Gastroesophageal sphincter (tissue), 4 donors: ENCODE measurements at regions not wholly inside any gene's neighbourhood (a gene's known extent, or its start where the extent isn't known, plus 50 kb on each side); places are given as distances from the start of the nearest gene placed in this dataset.

Experiments used
- ATAC-seq: fragments of 150-250 bp; one replicate; pipeline ENCODE4 v1.9.1; 2016; ENCODE audit warnings: mild to moderate bottlenecking, moderate library complexity
- H3K27ac ChIP-seq, 4 donors: fragments of 200-600 bp; sonication (generic) in 3 of 4; 1 replicate in 3 of 4; 2 replicates in 1 of 4; pipeline ENCODE4 v1.5.1; 2016 to 2019
- H3K27me3 ChIP-seq: fragments of 200-600 bp; sonication (generic); one replicate; pipeline ENCODE4 v1.5.1; 2019
- H3K36me3 ChIP-seq, 2 donors: fragments of 200-600 bp; sonication (generic); one replicate each; pipeline ENCODE4 v1.5.1; 2019; ENCODE audit warnings: control low read depth in 1 of 2
- H3K4me1 ChIP-seq, 3 donors: fragments of 200-600 bp; sonication (generic); 1 replicate in 2 of 3; 2 replicates in 1 of 3; pipeline ENCODE4 v1.5.1; 2016 to 2019; ENCODE audit warnings: control low read depth in 2 of 3
- H3K4me3 ChIP-seq, 2 donors: fragments of 200-600 bp; sonication (generic); one replicate each; pipeline ENCODE4 v1.5.1; 2019; ENCODE audit warnings: mild to moderate bottlenecking in 1 of 2, moderate library complexity in 1 of 2
- H3K9me3 ChIP-seq, 3 donors: fragments of 200-600 bp; sonication (generic); one replicate each; pipeline ENCODE4 v1.5.1; 2017 to 2019; ENCODE audit warnings: control low read depth in 2 of 3
- EP300 ChIP-seq: sonication (generic); formaldehyde crosslinking; IDR thresholded peaks from one replicate; pipeline ENCODE4 v1.6.1; 2017; ENCODE audit warnings: antibody characterized with exemption, mild to moderate bottlenecking
- POLR2A ChIP-seq, 2 donors: fragments of 450-650 bp; IDR thresholded peaks; one replicate each; pipeline ENCODE4 v1.6.1; 2017; ENCODE audit warnings: antibody characterized with exemption in 2 of 2, mild to moderate bottlenecking in 2 of 2, moderate library complexity in 1 of 2
- POLR2AphosphoS5 ChIP-seq: sonication (generic); formaldehyde crosslinking; IDR thresholded peaks from one replicate; pipeline ENCODE4 v1.6.1; 2017; ENCODE audit warnings: antibody characterized with exemption
- WGBS, 2 donors: methylation state at CpG; one replicate each; pipeline ENCODE4 v1.1.5; 2018; ENCODE audit warnings: low coverage in 1 of 2; 5-methylcytosine and 5-hydroxymethylcytosine counted together
- TF ChIP-seq, protein P1 (sequence below), 4 experiments: fragments of 200-600 bp in 2 of 4; fragments of 450-650 bp in 2 of 4; sonication (generic) in 1 of 4; IDR thresholded peaks; one replicate each; pipeline ENCODE4 v1.5.1; 2017 to 2019; ENCODE audit warnings: antibody characterized with exemption in 4 of 4, mild to moderate bottlenecking in 2 of 4, moderate library complexity in 2 of 4

DNA sequence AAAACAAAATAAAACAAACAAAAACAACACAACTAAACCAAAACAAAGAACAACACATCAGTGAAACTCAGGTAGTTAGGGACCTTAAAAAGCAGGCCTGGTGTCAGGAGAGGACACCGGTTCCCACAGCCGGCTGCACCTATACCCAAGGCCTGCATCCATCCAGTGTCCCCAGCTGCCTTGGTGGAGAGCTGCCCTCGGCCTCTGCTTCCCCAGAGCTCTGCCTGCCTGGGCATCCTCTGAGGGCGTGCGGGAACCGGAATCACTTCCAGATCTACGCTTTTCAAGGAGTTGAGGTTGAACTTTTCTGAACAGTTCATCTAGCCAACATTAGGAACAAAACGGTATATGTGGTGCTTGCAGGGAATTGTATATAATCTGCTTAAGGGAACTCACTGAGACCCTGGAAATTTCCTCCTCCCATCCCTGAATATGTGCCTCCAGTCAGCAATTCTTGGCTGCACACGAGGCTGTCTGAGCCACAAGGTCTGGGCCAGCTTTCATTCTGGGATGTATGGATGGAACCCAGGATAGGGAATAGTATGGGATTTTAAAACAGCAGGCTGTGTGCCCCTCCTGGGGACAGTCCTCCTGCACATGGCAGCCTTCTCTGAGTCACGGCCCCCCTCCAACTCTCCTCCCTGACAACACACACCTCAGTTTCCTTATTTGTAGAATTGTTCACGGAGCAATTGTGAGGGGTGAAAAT, 319.0 kb upstream of the RTL1 start:
- no peak for ATAC-seq
- TF ChIP-seq, protein P1, sequence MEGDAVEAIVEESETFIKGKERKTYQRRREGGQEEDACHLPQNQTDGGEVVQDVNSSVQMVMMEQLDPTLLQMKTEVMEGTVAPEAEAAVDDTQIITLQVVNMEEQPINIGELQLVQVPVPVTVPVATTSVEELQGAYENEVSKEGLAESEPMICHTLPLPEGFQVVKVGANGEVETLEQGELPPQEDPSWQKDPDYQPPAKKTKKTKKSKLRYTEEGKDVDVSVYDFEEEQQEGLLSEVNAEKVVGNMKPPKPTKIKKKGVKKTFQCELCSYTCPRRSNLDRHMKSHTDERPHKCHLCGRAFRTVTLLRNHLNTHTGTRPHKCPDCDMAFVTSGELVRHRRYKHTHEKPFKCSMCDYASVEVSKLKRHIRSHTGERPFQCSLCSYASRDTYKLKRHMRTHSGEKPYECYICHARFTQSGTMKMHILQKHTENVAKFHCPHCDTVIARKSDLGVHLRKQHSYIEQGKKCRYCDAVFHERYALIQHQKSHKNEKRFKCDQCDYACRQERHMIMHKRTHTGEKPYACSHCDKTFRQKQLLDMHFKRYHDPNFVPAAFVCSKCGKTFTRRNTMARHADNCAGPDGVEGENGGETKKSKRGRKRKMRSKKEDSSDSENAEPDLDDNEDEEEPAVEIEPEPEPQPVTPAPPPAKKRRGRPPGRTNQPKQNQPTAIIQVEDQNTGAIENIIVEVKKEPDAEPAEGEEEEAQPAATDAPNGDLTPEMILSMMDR (IDR thresholded peaks at IDR 0.05), result no peak
- no peak for TF ChIP-seq POLR2A (IDR thresholded peaks at IDR 0.05)
- no peak for TF ChIP-seq EP300
- TF ChIP-seq POLR2AphosphoS5, result no peak
- 71 to 78% methylated on average over 3 to 7 of the region's 11 CpGs for WGBS, 2 donors
- peaks cover 0 to 7% (median 0%) of the 10 kb centered on the region in 3 donors for H3K9me3 ChIP-seq
- H3K4me1 ChIP-seq, result no peaks in the 10 kb centered on the region
- no peaks in the 10 kb centered on the region for H3K36me3 ChIP-seq
- no peaks in the 10 kb centered on the region for H3K27me3 ChIP-seq
- no peak overlapping the region for H3K27ac ChIP-seq
- no peak overlapping the region for H3K4me3 ChIP-seq

DNA sequence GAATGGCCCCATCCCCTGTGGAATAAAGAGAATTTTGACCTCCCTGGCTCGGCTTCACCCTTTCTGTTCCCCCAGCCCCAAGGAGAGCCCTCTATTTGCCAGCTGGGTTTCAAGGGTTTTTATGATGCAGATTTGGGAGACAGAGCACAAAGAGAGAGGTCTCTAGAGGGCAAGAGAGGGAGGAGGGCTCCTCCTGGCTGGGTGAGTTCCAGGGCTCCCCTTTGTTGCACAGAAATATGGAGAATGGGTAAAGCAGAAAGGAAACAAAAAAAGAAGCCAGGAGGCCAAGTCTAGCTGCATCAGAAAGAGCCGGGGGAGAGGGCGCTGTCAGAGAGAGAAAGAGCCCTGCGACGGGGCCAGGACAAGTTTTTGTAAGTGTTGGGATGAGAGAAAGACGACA, 319.6 kb upstream of the RTL1 start:
- H3K9me3 ChIP-seq, result peaks cover 0 to 7% (median 0%) of the 10 kb centered on the region in 3 donors
- ATAC-seq, result no peak

DNA sequence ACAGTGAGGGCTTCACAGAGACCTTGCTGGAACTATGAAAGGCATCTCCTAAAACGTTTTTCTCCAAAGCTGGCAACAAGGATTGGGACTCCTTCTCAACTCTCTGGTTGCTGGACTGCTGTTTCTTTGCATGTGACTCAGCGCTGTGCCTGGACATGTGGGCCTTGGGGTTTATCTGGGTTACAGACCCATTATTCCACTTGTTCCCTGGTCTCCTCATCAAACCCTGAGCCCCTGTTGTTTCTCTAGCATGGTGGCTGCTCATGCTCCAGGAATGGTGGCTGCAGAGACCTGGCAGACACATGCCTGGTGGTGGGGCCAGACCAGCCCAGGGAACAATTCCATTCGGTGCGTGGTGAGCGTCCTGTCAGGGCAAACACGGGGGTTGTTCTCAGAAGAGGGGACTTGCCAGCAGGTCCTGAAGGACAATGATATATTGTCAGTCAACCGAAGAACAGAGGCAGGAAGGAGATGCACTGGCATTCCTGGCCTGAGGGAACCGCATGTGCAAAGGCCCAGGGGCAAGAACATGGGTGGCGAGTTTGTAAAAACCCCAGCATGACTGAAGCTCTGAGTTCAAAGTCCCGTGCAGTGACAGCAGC, 320.1 kb upstream of the RTL1 start:
- no peak overlapping the region for H3K27ac ChIP-seq
- 64 to 96% methylated on average over 3 to 4 of the region's 10 CpGs for WGBS, 2 donors

More for the DNA sequence above, 319.6 kb upstream of the RTL1 start:
- H3K4me1 ChIP-seq, result no peaks in the 10 kb centered on the region
- no peak overlapping the region for H3K27ac ChIP-seq
- H3K4me3 ChIP-seq, result no peak overlapping the region
- H3K36me3 ChIP-seq, result no peaks in the 10 kb centered on the region
- H3K27me3 ChIP-seq, result no peaks in the 10 kb centered on the region
- WGBS, 2 donors, result 70 to 73% methylated on average over 4 to 6 of the region's 6 CpGs
- TF ChIP-seq EP300 (no peak), POLR2AphosphoS5 (no peak), POLR2A (IDR thresholded peaks at IDR 0.05) (no peak)
- TF ChIP-seq, protein P1 (IDR thresholded peaks at IDR 0.05), result no peak

DNA sequence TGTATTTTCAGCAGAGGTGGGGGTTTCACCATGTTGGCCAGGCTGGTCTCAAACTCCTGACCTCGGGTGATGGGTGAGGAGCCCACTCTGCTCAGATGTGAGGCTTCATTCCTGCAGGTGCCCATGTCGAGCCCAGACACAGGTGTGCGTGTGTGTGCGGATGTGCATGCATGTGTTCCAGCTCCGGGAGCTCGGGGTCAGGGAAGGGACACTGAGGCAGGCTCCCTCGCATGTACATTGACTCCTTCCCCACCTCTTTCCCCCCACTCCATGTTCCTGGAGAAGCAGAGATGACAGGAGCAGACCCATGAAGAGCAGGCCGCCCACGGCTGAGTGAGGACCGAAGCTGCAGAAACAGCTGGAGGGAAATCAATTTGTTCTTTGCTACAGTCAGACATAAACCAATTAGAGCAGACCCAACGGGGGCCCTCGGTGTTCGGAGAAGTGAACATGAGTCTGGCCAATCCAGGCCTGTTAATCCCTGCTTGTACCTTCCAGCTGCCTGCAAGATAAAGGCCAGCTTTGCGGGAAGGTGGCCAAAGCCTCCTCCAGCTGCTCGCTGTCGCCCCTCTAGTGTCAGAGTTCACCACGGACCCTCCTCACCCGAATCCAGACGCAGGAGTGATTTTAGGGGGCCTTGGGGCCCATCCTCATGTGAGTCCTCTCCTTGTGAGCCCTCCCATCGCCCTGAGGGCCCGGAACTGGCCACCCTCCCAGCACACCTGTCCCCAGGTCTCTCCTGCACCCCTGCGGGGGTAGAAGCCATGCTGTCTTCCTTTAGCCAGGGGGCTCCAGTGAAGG, 321.0 kb upstream of the RTL1 start:
- no peak for ATAC-seq
- Histone ChIP-seq H3K4me1 (no peaks in the 10 kb centered on the region), H3K4me3 (no peak overlapping the region), H3K9me3 (peaks cover 0 to 7% (median 0%) of the 10 kb centered on the region in 3 donors), H3K27me3 (no peaks in the 10 kb centered on the region), H3K36me3 (no peaks in the 10 kb centered on the region), H3K27ac (no peak overlapping the region)
- 33% methylated on average over 6 of the region's 22 CpGs; no CpG with 5 or more reads in 1 of the 2 donors for WGBS, 2 donors
- no peak for TF ChIP-seq EP300
- no peak for TF ChIP-seq POLR2AphosphoS5
- no peak for TF ChIP-seq POLR2A (IDR thresholded peaks at IDR 0.05)
- TF ChIP-seq, protein P1 (IDR thresholded peaks at IDR 0.05), result no peak

More for the DNA sequence above, 320.1 kb upstream of the RTL1 start:
- Histone ChIP-seq H3K27me3 (no peaks in the 10 kb centered on the region), H3K9me3 (peaks cover 0 to 7% (median 0%) of the 10 kb centered on the region in 3 donors), H3K4me3 (no peak overlapping the region), H3K36me3 (no peaks in the 10 kb centered on the region), H3K4me1 (no peaks in the 10 kb centered on the region)
- ATAC-seq, result no peak
- no peak for TF ChIP-seq POLR2A (IDR thresholded peaks at IDR 0.05)
- no peak for TF ChIP-seq EP300
- no peak for TF ChIP-seq POLR2AphosphoS5
- TF ChIP-seq, protein P1 (IDR thresholded peaks at IDR 0.05), result no peak
